Osteocyte (in vitro differentiated cells): ENCODE measurements at regions not wholly inside any gene's neighbourhood (a gene's known extent, or its start where the extent isn't known, plus 50 kb on each side); places are given as distances from the start of the nearest gene placed in this dataset.

Source experiments
- DNase-seq: peaks from one replicate; pipeline ENCODE4 v3.0.0; 2021; ENCODE audit warnings: mixed read lengths; ENCODE audit not compliant: unreplicated experiment; ENCODE audit errors: extremely low spot score
- H3K27ac Mint-ChIP-seq: one replicate; pipeline ENCODE4 v1.8.0; 2021; ENCODE audit warnings: mild to moderate bottlenecking, mixed read lengths; ENCODE audit not compliant: unreplicated experiment
- H3K27me3 Mint-ChIP-seq: one replicate; pipeline ENCODE4 v1.8.0; 2021; ENCODE audit warnings: mixed read lengths; ENCODE audit not compliant: unreplicated experiment
- H3K36me3 Mint-ChIP-seq: one replicate; pipeline ENCODE4 v1.8.0; 2021; ENCODE audit warnings: mixed read lengths; ENCODE audit not compliant: unreplicated experiment
- H3K4me1 Mint-ChIP-seq: one replicate; pipeline ENCODE4 v1.8.0; 2021; ENCODE audit warnings: mixed read lengths; ENCODE audit not compliant: unreplicated experiment
- H3K4me3 Mint-ChIP-seq: one replicate; pipeline ENCODE4 v1.8.0; 2021; ENCODE audit warnings: mild to moderate bottlenecking, moderate library complexity, mixed read lengths; ENCODE audit not compliant: unreplicated experiment
- H3K9me3 Mint-ChIP-seq: one replicate; pipeline ENCODE4 v1.8.0; 2021; ENCODE audit warnings: mixed read lengths; ENCODE audit not compliant: unreplicated experiment
- CTCF ChIP-seq: fragments of 200-600 bp; sonication (generic); IDR thresholded peaks from 2 replicates; pipeline ENCODE4 v1.5.0; 2021; ENCODE audit warnings: antibody characterized with exemption, mild to moderate bottlenecking, moderate library complexity

- peaks cover 30% of the 10 kb centered on the region for H3K9me3 Mint-ChIP-seq
- no peak for DNase-seq
- TF ChIP-seq CTCF, result no peak
- no peak overlapping the region for H3K27ac Mint-ChIP-seq
- H3K4me3 Mint-ChIP-seq, result no peak overlapping the region
- no peaks in the 10 kb centered on the region for H3K27me3 Mint-ChIP-seq
- H3K36me3 Mint-ChIP-seq, result no peaks in the 10 kb centered on the region
- no peaks in the 10 kb centered on the region for H3K4me1 Mint-ChIP-seq
These were observed 869.0 kb downstream of the SH3BGRL start for GRCh38 chrX:82070948-82071347.

GRCh38 chrX:82081027-82081426, 879.1 kb downstream of the SH3BGRL start:
- H3K27me3 Mint-ChIP-seq, result no peaks in the 10 kb centered on the region
- H3K9me3 Mint-ChIP-seq, result peaks cover 40% of the 10 kb centered on the region
- peaks cover 3% of the 10 kb centered on the region for H3K36me3 Mint-ChIP-seq
- no peak overlapping the region for H3K27ac Mint-ChIP-seq
- TF ChIP-seq CTCF, result no peak
- DNase-seq, result no peak
- no peaks in the 10 kb centered on the region for H3K4me1 Mint-ChIP-seq
- H3K4me3 Mint-ChIP-seq, result no peak overlapping the region

- H3K36me3 Mint-ChIP-seq, result peaks cover 3% of the 10 kb centered on the region
- H3K4me1 Mint-ChIP-seq, result no peaks in the 10 kb centered on the region
- H3K9me3 Mint-ChIP-seq, result peaks cover 48% of the 10 kb centered on the region
- H3K27ac Mint-ChIP-seq, result no peak overlapping the region
- DNase-seq, result no peak
- no peaks in the 10 kb centered on the region for H3K27me3 Mint-ChIP-seq
- no peak for TF ChIP-seq CTCF
- H3K4me3 Mint-ChIP-seq, result no peak overlapping the region
These were observed 885.8 kb downstream of the SH3BGRL start for GRCh38 chrX:82087699-82088098.

GRCh38 chrX:82092307-82092706, 890.4 kb downstream of the SH3BGRL start:
- no peak overlapping the region for H3K4me3 Mint-ChIP-seq
- peaks cover 32% of the 10 kb centered on the region for H3K9me3 Mint-ChIP-seq
- DNase-seq, result no peak
- H3K4me1 Mint-ChIP-seq, result no peaks in the 10 kb centered on the region
- H3K27me3 Mint-ChIP-seq, result no peaks in the 10 kb centered on the region
- H3K36me3 Mint-ChIP-seq, result no peaks in the 10 kb centered on the region
- TF ChIP-seq CTCF, result no peak
- no peak overlapping the region for H3K27ac Mint-ChIP-seq

GRCh38 chrX:82125103-82125502, 923.2 kb downstream of the SH3BGRL start:
- Mint-ChIP-seq H3K27me3 (no peaks in the 10 kb centered on the region), H3K27ac (no peak overlapping the region), H3K36me3 (no peaks in the 10 kb centered on the region), H3K9me3 (peaks cover 36% of the 10 kb centered on the region), H3K4me3 (no peak overlapping the region), H3K4me1 (no peaks in the 10 kb centered on the region)
- no peak for DNase-seq
- no peak for TF ChIP-seq CTCF
